ENCODE measurements at regions not wholly inside any gene's neighbourhood (a gene's known extent, or its start where the extent isn't known, plus 50 kb on each side); places are given as distances from the start of the nearest gene placed in this dataset.

- no peak for DNase-seq (ENCODE audit: low read depth)
- TF ChIP-seq, protein P1, sequence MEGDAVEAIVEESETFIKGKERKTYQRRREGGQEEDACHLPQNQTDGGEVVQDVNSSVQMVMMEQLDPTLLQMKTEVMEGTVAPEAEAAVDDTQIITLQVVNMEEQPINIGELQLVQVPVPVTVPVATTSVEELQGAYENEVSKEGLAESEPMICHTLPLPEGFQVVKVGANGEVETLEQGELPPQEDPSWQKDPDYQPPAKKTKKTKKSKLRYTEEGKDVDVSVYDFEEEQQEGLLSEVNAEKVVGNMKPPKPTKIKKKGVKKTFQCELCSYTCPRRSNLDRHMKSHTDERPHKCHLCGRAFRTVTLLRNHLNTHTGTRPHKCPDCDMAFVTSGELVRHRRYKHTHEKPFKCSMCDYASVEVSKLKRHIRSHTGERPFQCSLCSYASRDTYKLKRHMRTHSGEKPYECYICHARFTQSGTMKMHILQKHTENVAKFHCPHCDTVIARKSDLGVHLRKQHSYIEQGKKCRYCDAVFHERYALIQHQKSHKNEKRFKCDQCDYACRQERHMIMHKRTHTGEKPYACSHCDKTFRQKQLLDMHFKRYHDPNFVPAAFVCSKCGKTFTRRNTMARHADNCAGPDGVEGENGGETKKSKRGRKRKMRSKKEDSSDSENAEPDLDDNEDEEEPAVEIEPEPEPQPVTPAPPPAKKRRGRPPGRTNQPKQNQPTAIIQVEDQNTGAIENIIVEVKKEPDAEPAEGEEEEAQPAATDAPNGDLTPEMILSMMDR (IDR thresholded peaks at IDR 0.05; ENCODE audit: low read depth, low read length, missing control alignments), result no peak
- no peak overlapping the region for H3K4me3 ChIP-seq (ENCODE audit: low read depth, low read length)
Observed at GRCh38 chr11:91986218-91986617, 238.4 kb upstream of the FAT3 start.

GRCh38 chr11:91984033-91984584 is 240.5 kb upstream of the FAT3 start:
- H3K4me3 ChIP-seq (ENCODE audit: low read depth, low read length), result no peak overlapping the region
- TF ChIP-seq, protein P1 (IDR thresholded peaks at IDR 0.05; ENCODE audit: low read depth, low read length, missing control alignments), result no peak
- DNase-seq (ENCODE audit: low read depth), result no peak

DNA sequence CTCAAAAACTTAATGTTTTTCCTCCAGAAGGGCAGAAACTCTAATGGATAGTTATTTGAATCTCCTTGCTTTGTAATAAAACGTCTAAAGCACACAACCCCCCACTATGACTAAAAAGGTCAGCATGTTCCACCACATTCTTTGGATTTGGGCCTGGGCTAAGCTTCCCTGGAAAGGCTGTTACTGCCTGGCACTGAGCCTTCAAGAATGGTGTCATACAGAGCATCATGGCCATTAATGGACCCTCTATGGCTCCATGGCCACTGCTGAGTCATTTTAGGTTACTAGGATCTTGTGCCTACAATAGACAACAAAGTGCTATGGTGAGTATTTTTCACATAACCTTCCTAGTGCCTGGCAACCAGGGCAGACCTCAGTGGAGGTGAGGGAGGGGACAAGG is 242.6 kb upstream of the FAT3 start:
- no peak overlapping the region for H3K4me3 ChIP-seq (ENCODE audit: low read depth, low read length)
- no peak for DNase-seq (ENCODE audit: low read depth)
- TF ChIP-seq, protein P1 (IDR thresholded peaks at IDR 0.05; ENCODE audit: low read depth, low read length, missing control alignments), result no peak

- DNase-seq (ENCODE audit: low read depth), result no peak
- no peak overlapping the region for H3K4me3 ChIP-seq (ENCODE audit: low read depth, low read length)
- TF ChIP-seq, protein P1 (IDR thresholded peaks at IDR 0.05; ENCODE audit: low read depth, low read length, missing control alignments), result no peak
Observed at GRCh38 chr11:91979775-91980174, 244.8 kb upstream of the FAT3 start.

- TF ChIP-seq, protein P1 (IDR thresholded peaks at IDR 0.05; ENCODE audit: low read depth, low read length, missing control alignments), result no peak
- no peak for DNase-seq (ENCODE audit: low read depth)
- H3K4me3 ChIP-seq (ENCODE audit: low read depth, low read length), result no peak overlapping the region
Observed at GRCh38 chr11:91978747-91979146, 245.9 kb upstream of the FAT3 start.

GRCh38 chr11:91972665-91973266 is 251.9 kb upstream of the FAT3 start:
- no peak for DNase-seq (ENCODE audit: low read depth)
- TF ChIP-seq, protein P1 (IDR thresholded peaks at IDR 0.05; ENCODE audit: low read depth, low read length, missing control alignments), result no peak
- H3K4me3 ChIP-seq (ENCODE audit: low read depth, low read length), result no peak overlapping the region

- TF ChIP-seq, protein P1 (IDR thresholded peaks at IDR 0.05; ENCODE audit: low read depth, low read length, missing control alignments), result no peak
- no peak for DNase-seq (ENCODE audit: low read depth)
- H3K4me3 ChIP-seq (ENCODE audit: low read depth, low read length), result no peak overlapping the region
Observed at GRCh38 chr11:91970624-91971023, 254.0 kb upstream of the FAT3 start.
